Naive thymus-derived CD4-positive, alpha-beta T cell (primary cell): ENCODE measurements at regions not wholly inside any gene's neighbourhood (a gene's known extent, or its start where the extent isn't known, plus 50 kb on each side); places are given as distances from the start of the nearest gene placed in this dataset.
A peak's percentile ranks its signal among the peaks of the same experiment; 100 is the strongest.

Experiments used
- ATAC-seq: fragments of 150-1000 bp; cut with Tn5 transposase; 2 replicates; pipeline ENCODE4 v1.10.0; 2021; ENCODE audit warnings: mild to moderate bottlenecking, moderate library complexity
- CTCF ChIA-PET: fragments of 350-600 bp; sonication (Branson Sonifier 250); formaldehyde crosslinking; loops from one replicate; lab custom pipeline; 2021; ENCODE audit warnings: antibody characterized with exemption; lab: Charles Lee
- POLR2A ChIA-PET: fragments of 350-600 bp; sonication (Branson Sonifier 250); formaldehyde crosslinking; loops from one replicate; lab custom pipeline; 2021; ENCODE audit warnings: antibody characterized with exemption, inconsistent platforms; lab: Charles Lee
- DNase-seq, 9 donors: peaks; one replicate each; pipeline versions ENCODE4 v3.0.0 to v3.0.0-alpha.2; 2020 to 2022; ENCODE audit warnings: mixed read lengths in 1 of 9
- H3K27ac ChIP-seq: one replicate; pipeline ENCODE4 v1.7.0; 2013; ENCODE audit warnings: mild to moderate bottlenecking, low read depth, low read length, moderate library complexity
- H3K27me3 ChIP-seq, 2 donors: one replicate each; pipeline ENCODE4 v1.7.0; 2013; ENCODE audit warnings: low read length in 2 of 2, mild to moderate bottlenecking in 2 of 2, moderate library complexity in 2 of 2; ENCODE audit not compliant: control insufficient read depth in 2 of 2, insufficient read depth in 2 of 2
- H3K36me3 ChIP-seq, 3 experiments: 1 replicate in 2 of 3; 2 replicates in 1 of 3; pipeline ENCODE4 v1.7.0; 2013; ENCODE audit warnings: low read length in 3 of 3, mild to moderate bottlenecking in 3 of 3, moderate library complexity in 1 of 3; ENCODE audit not compliant: insufficient read depth in 3 of 3, control insufficient read depth in 2 of 3
- H3K4me1 ChIP-seq, 2 donors: one replicate each; pipeline ENCODE4 v1.7.0; 2013; ENCODE audit warnings: low read length in 2 of 2, mild to moderate bottlenecking in 2 of 2, moderate library complexity in 1 of 2; ENCODE audit not compliant: control insufficient read depth in 2 of 2, insufficient read depth in 2 of 2
- H3K4me3 ChIP-seq: 2 replicates; pipeline ENCODE4 v1.7.0; 2013; ENCODE audit warnings: mild to moderate bottlenecking, low read length
- H3K9me3 ChIP-seq, 3 experiments: 1 replicate in 2 of 3; 2 replicates in 1 of 3; pipeline ENCODE4 v1.7.0; 2013; ENCODE audit warnings: low read length in 3 of 3; ENCODE audit not compliant: control insufficient read depth in 2 of 3
- H3K27ac Mint-ChIP-seq, 9 donors: one replicate each; pipeline ENCODE4 v1.8.0; 2020 to 2022; ENCODE audit warnings: mixed read lengths in 9 of 9, mild to moderate bottlenecking in 8 of 9, moderate library complexity in 5 of 9, inconsistent platforms in 2 of 9
- H3K27me3 Mint-ChIP-seq, 5 donors: one replicate each; pipeline ENCODE4 v1.8.0; 2021 to 2022; ENCODE audit warnings: mixed read lengths in 5 of 5, mild to moderate bottlenecking in 1 of 5
- H3K36me3 Mint-ChIP-seq, 5 donors: one replicate each; pipeline ENCODE4 v1.8.0; 2020 to 2022; ENCODE audit warnings: mixed read lengths in 5 of 5, mild to moderate bottlenecking in 3 of 5, inconsistent platforms in 1 of 5
- H3K4me1 Mint-ChIP-seq, 7 donors: one replicate each; pipeline ENCODE4 v1.8.0; 2020 to 2022; ENCODE audit warnings: mixed read lengths in 7 of 7, mild to moderate bottlenecking in 3 of 7, inconsistent platforms in 1 of 7
- H3K4me3 Mint-ChIP-seq, 10 donors: one replicate each; pipeline ENCODE4 v1.8.0; 2020 to 2022; ENCODE audit warnings: mild to moderate bottlenecking in 10 of 10, mixed read lengths in 10 of 10, moderate library complexity in 6 of 10, inconsistent platforms in 2 of 10
- H3K9me3 Mint-ChIP-seq, 11 donors: one replicate each; pipeline ENCODE4 v1.8.0; 2020 to 2022; ENCODE audit warnings: mixed read lengths in 11 of 11, mild to moderate bottlenecking in 4 of 11, inconsistent platforms in 1 of 11, moderate library complexity in 1 of 11
- intact Hi-C, 2 donors: fragments of 100-400 bp; cut with micrococcal nuclease; formaldehyde crosslinking; loops; one replicate each; pipeline ENCODE4 v1.15.1; 2023

GRCh38 chr15:95741830-95742229 is 588.7 kb upstream of the NR2F2 start:
- peak overlapping the region in 7 of 10 donors; percentile 49 to 72 (median 59) for H3K4me3 Mint-ChIP-seq
- peak in 3 of 9 donors; percentile 10 to 23 (median 16) for DNase-seq
- Histone ChIP-seq H3K36me3 (no peaks in the 10 kb centered on the region), H3K4me1 (peaks cover 0 to 11% of the 10 kb centered on the region in 2 donors), H3K4me3 (no peak overlapping the region), H3K9me3 (no peaks in the 10 kb centered on the region), H3K27ac (no peak overlapping the region), H3K27me3 (no peaks in the 10 kb centered on the region)
- CTCF ChIA-PET = no interaction called here
- peaks cover 0 to 27% (median 7%) of the 10 kb centered on the region in 11 donors for H3K9me3 Mint-ChIP-seq
- H3K36me3 Mint-ChIP-seq = peaks cover 0 to 8% (median 0%) of the 10 kb centered on the region in 5 donors
- intact Hi-C loops = no loop called here
- H3K4me1 Mint-ChIP-seq = peaks cover 12 to 28% (median 21%) of the 10 kb centered on the region in 7 donors
- peak overlapping the region in 7 of 9 donors; percentile 51 to 84 (median 70) for H3K27ac Mint-ChIP-seq
- ATAC-seq = no peak
- POLR2A ChIA-PET = no interaction called here
- peaks cover 0 to 6% (median 0%) of the 10 kb centered on the region in 5 donors for H3K27me3 Mint-ChIP-seq

DNA sequence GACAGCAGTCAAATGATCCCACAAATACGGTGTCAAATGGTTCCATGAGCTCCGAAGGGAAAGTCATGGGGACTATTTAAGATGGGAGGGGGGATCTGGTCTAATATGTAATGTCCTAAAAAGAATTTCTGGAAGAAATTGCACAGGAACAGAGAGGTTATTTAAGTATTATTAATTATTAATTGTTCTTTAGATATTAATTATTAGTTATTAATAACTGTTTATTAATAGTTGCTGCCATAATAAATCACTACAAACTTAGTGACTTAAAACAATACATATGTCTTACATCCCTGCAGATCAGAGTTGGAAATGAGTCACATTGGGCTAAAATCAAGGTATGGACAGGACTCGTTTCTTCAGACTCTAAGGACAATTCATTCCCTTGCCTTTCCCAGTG is 588.2 kb upstream of the NR2F2 start:
- Mint-ChIP-seq H3K27ac (peak overlapping the region in 4 of 9 donors; percentile 1 to 84 (median 76)), H3K4me1 (peaks cover 12 to 25% (median 18%) of the 10 kb centered on the region in 7 donors), H3K27me3 (peaks cover 0 to 4% (median 0%) of the 10 kb centered on the region in 5 donors), H3K4me3 (peak overlapping the region in 8 of 10 donors; percentile 20 to 72 (median 58)), H3K36me3 (peaks cover 0 to 4% (median 0%) of the 10 kb centered on the region in 5 donors), H3K9me3 (peaks cover 0 to 23% (median 7%) of the 10 kb centered on the region in 11 donors)
- Histone ChIP-seq H3K27me3 (no peaks in the 10 kb centered on the region), H3K4me3 (no peak overlapping the region), H3K9me3 (no peaks in the 10 kb centered on the region), H3K36me3 (no peaks in the 10 kb centered on the region), H3K4me1 (peaks cover 0 to 11% of the 10 kb centered on the region in 2 donors), H3K27ac (no peak overlapping the region)
- CTCF ChIA-PET = no interaction called here
- ATAC-seq (no peak), DNase-seq (no peak)
- POLR2A ChIA-PET = no interaction called here
- intact Hi-C loops = no loop called here

GRCh38 chr15:95742836-95743235 is 587.7 kb upstream of the NR2F2 start:
- Histone ChIP-seq H3K27ac (no peak overlapping the region), H3K9me3 (no peaks in the 10 kb centered on the region), H3K27me3 (no peaks in the 10 kb centered on the region), H3K4me3 (no peak overlapping the region), H3K36me3 (no peaks in the 10 kb centered on the region), H3K4me1 (peaks cover 0 to 11% of the 10 kb centered on the region in 2 donors)
- ChIA-PET POLR2A (no interaction called here), CTCF (interaction anchor here (1.0 kb wide), 1 partner anchor 9 kb away, joined by 4 read pairs; no protein-coding TSS in a partner anchor)
- Mint-ChIP-seq H3K9me3 (peaks cover 0 to 19% (median 7%) of the 10 kb centered on the region in 11 donors), H3K4me3 (peak overlapping the region in 5 of 10 donors; percentile 1 to 49 (median 20)), H3K27ac (peak overlapping the region in 2 of 9 donors; percentile 43 to 45), H3K4me1 (peaks cover 12 to 25% (median 18%) of the 10 kb centered on the region in 7 donors), H3K27me3 (peaks cover 0 to 3% (median 0%) of the 10 kb centered on the region in 5 donors), H3K36me3 (peaks cover 0 to 4% (median 0%) of the 10 kb centered on the region in 5 donors)
- ATAC-seq (no peak), DNase-seq (no peak)
- intact Hi-C loops = no loop called here

DNA sequence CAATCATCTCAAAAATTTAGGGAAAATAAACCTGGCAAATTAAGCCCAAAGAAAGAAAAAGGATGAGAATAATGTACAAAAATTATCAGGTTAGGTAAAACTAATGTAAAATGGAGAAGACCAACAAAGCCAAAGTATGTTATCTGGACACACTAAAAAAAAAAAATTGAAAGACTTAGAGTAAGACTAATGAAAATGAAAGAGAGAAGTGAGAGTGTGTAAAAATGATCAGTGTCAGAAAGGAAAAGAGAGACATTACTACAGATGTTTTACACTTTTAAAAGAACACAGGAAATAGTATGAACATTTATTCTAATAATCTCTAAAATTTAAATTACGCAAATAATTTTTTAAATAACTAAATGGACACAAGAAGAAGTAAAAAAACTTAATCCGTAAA is 573.3 kb upstream of the NR2F2 start:
- Mint-ChIP-seq H3K4me3 (no peak overlapping the region), H3K9me3 (peaks cover 0 to 4% (median 0%) of the 10 kb centered on the region in 11 donors), H3K27me3 (peaks cover 9 to 24% (median 14%) of the 10 kb centered on the region in 5 donors), H3K4me1 (no peaks in the 10 kb centered on the region), H3K36me3 (no peaks in the 10 kb centered on the region), H3K27ac (no peak overlapping the region)
- H3K4me1 ChIP-seq = no peaks in the 10 kb centered on the region
- no peak overlapping the region for H3K4me3 ChIP-seq
- no peak for ATAC-seq
- intact Hi-C loops = no loop called here
- POLR2A ChIA-PET = no interaction called here
- H3K36me3 ChIP-seq = no peaks in the 10 kb centered on the region
- H3K27ac ChIP-seq = no peak overlapping the region
- CTCF ChIA-PET = no interaction called here
- no peaks in the 10 kb centered on the region for H3K9me3 ChIP-seq
- no peaks in the 10 kb centered on the region for H3K27me3 ChIP-seq
- DNase-seq = no peak

GRCh38 chr15:95758451-95758850 is 572.0 kb upstream of the NR2F2 start:
- no peaks in the 10 kb centered on the region for H3K36me3 ChIP-seq
- Mint-ChIP-seq H3K27me3 (peaks cover 8 to 19% (median 11%) of the 10 kb centered on the region in 5 donors), H3K36me3 (no peaks in the 10 kb centered on the region), H3K9me3 (peaks cover 0 to 4% (median 0%) of the 10 kb centered on the region in 11 donors), H3K27ac (no peak overlapping the region), H3K4me3 (no peak overlapping the region), H3K4me1 (no peaks in the 10 kb centered on the region)
- no peak overlapping the region for H3K4me3 ChIP-seq
- no peaks in the 10 kb centered on the region for H3K4me1 ChIP-seq
- CTCF ChIA-PET = no interaction called here
- intact Hi-C loops = no loop called here
- H3K9me3 ChIP-seq = no peaks in the 10 kb centered on the region
- POLR2A ChIA-PET = interaction anchor here (0.6 kb wide), 1 partner anchor 12 kb away, joined by 5 read pairs; no protein-coding TSS in a partner anchor
- no peak for ATAC-seq
- H3K27ac ChIP-seq = no peak overlapping the region
- DNase-seq = no peak
- no peaks in the 10 kb centered on the region for H3K27me3 ChIP-seq

DNA sequence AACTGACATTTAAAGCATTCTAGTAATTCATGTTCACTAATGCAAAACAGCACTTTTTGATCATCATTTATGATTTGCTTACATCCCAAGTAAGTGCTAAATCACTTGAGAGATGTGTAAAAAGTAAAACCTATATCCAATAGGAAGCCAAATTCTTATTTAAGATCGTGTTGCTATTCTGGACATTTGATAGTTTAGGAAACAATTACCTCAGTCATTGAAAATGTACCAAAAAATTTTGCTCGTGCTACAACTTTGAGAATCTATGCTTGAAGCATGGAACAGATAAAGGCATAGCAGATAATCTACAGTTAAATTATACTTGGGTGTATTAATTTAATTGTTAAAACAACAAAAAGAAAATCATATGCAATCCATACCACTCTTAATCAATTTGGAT is 571.6 kb upstream of the NR2F2 start:
- Histone ChIP-seq H3K4me3 (no peak overlapping the region), H3K36me3 (no peaks in the 10 kb centered on the region), H3K4me1 (no peaks in the 10 kb centered on the region), H3K27ac (no peak overlapping the region), H3K9me3 (no peaks in the 10 kb centered on the region), H3K27me3 (no peaks in the 10 kb centered on the region)
- Mint-ChIP-seq H3K36me3 (no peaks in the 10 kb centered on the region), H3K4me3 (no peak overlapping the region), H3K4me1 (no peaks in the 10 kb centered on the region), H3K27ac (no peak overlapping the region), H3K9me3 (peaks cover 0 to 4% (median 0%) of the 10 kb centered on the region in 11 donors), H3K27me3 (peaks cover 5 to 19% (median 11%) of the 10 kb centered on the region in 5 donors)
- CTCF ChIA-PET = no interaction called here
- no peak for ATAC-seq
- POLR2A ChIA-PET = interaction anchor here (0.6 kb wide), 1 partner anchor 12 kb away, joined by 5 read pairs; no protein-coding TSS in a partner anchor
- intact Hi-C loops = no loop called here
- DNase-seq = no peak

- Mint-ChIP-seq H3K36me3 (no peaks in the 10 kb centered on the region), H3K27ac (no peak overlapping the region), H3K9me3 (no peaks in the 10 kb centered on the region), H3K4me1 (no peaks in the 10 kb centered on the region), H3K27me3 (peaks cover 0 to 17% (median 6%) of the 10 kb centered on the region in 5 donors), H3K4me3 (no peak overlapping the region)
- no peak overlapping the region for H3K27ac ChIP-seq
- ATAC-seq (no peak), DNase-seq (no peak)
- intact Hi-C loops = no loop called here
- H3K9me3 ChIP-seq = no peaks in the 10 kb centered on the region
- H3K36me3 ChIP-seq = no peaks in the 10 kb centered on the region
- POLR2A ChIA-PET = no interaction called here
- CTCF ChIA-PET = no interaction called here
- no peaks in the 10 kb centered on the region for H3K27me3 ChIP-seq
- H3K4me1 ChIP-seq = no peaks in the 10 kb centered on the region
- H3K4me3 ChIP-seq = no peak overlapping the region
These were observed 570.0 kb upstream of the NR2F2 start for GRCh38 chr15:95760508-95760907.
